GM13977 (cell line): ENCODE measurements at regions not wholly inside any gene's neighbourhood (a gene's known extent, or its start where the extent isn't known, plus 50 kb on each side); places are given as distances from the start of the nearest gene placed in this dataset.

Source experiments
- DNase-seq: peaks from one replicate; pipeline ENCODE4 v3.0.0; 2012; ENCODE audit warnings: low spot score
- CTCF ChIP-seq: IDR thresholded peaks from 2 replicates; pipeline ENCODE4 v1.5.1; 2012; ENCODE audit warnings: mild to moderate bottlenecking, control low read depth; ENCODE audit not compliant: insufficient read depth; ENCODE audit errors: extremely low read depth, missing control alignments
- in situ Hi-C: fragments of 300-500 bp; cut with MboI; formaldehyde crosslinking; loops from one replicate; pipeline ENCODE4 v1.12.0; 2022; ENCODE audit warnings: low sequenced_read_pairs, low pct_unique_long_range_greater_than_20kb, mixed read lengths, inconsistent platforms; ENCODE audit not compliant: unreplicated experiment

DNA sequence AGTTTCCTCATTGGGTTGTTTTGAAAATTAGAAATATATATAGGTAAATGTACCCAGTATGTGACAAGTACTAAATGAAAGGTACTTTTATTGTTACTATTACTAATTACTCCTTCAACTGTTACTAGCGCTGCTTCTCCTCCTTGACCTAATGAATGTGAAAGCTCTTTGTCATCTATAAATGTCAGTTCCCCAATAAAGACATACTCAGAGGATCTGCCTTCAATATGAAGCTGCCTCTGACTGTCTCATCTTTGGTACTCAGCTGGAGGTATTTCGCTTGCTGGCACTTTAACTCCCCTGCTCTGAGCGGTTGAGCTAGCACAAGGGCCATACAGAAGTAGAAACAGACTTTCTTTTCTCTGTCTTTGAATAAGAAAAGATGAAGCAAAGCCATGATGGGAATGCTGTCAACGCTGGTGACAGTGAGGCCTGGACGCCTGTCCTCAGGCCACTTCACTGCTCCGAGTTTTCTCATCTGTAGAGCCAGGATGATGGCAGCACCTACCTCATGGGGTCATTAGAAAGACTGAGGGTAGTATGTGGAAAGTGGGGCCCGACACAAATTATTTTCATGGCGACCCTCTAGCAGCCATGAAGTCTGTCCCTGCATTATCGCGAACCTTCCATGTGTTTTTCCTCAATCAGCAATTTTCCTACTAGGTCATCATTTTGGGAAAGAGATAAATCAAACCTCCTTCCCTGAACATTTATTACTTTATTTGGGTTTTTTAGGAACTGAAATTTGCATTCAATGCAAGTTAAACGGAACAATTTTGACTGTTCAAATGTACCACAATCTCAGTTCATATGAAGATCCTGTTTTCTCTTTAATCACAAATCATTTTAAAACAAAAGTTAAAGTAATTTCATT is 55.9 kb upstream of the SNX9 start:
- TF ChIP-seq CTCF = no peak
- DNase-seq = no peak
- in situ Hi-C loops = no loop called here

DNA sequence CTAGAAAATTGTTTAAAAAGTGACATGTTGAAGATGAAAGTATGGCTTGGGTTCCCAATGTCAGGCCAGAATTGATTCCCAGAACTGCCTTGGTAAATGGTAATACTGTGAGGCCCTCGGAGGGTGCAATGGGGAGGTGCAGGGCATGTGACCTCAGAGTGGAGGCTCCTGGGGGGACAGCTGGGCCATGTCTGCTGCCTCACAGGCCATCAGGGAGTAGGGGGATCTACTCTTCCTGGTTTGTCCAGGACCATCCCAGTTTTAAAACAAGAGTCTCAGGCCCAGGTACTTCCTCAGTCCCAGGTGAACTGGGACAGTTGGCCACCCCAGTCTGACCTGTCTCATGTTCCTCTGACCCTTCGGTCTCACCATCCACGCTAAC is 55.3 kb upstream of the SNX9 start:
- in situ Hi-C loops = no loop called here
- DNase-seq = no peak
- no peak for TF ChIP-seq CTCF

GRCh38 chr6:157768304-157768703 is 54.7 kb upstream of the SNX9 start:
- no peak for DNase-seq
- no peak for TF ChIP-seq CTCF
- in situ Hi-C loops = no loop called here

DNA sequence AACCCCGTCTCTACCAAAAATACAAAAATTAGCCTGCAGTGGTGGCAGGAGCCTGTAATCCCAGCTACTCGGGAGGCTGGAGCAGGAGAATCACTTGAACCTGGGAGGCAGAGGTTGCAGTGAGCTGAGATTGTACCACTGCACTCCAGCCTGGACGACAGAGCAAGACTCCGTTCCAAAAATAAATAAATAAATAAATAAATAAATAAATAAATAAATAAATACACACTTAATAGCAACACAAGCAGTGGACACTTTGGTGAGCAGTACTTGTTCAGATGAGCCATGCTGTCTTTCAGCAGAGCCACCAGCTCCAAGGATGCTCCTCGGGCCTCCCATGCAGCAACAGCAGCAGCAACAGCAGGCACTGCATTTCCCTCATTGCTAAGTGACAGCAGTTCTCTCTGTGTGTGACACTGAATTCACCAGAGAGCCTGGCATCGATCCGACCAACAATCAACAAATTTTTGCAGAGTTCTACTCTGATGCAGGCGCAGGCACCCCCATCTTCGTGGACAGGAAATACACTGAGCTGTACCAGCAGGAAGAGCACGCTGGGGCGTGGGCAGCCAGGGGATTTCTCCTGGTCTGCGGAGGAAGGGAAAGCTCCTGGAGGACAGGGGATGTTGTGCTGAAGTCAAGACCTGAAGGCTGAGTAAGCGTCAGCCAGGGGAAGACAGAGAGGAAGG is 54.0 kb upstream of the SNX9 start:
- in situ Hi-C loops = no loop called here
- TF ChIP-seq CTCF = no peak
- DNase-seq = no peak

DNA sequence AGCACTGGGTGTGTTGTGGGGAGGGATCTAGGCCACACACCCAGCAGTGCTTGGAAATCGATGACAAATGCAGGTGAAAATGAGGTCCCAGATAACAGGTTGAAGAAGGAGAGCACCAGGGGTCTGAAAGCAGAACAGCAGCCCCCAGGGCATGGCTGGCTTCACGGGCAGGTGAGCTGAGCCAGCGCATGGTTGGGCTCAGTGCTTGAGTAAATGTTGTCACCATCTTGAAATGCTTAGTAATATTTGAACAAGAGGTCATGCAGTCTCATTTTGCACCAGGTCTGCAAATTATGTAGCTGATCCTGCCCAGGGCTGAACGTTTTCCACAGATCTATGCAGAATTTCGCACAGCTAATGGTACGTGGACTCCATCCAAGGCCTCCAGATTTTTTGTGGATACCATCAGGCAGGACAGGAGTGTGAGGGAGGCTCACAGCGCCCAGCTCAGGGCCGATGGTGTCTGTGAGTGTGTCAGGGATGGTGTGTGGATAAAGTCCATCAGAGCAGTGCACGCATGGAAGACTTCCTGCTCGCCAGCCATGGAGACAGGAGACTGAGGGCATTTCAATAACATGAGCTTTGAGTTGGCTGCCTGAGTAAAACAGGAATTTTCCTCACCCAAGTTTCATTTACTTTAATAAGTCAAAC is 53.1 kb upstream of the SNX9 start:
- no peak for DNase-seq
- in situ Hi-C loops = no loop called here
- TF ChIP-seq CTCF = no peak

- no peak for TF ChIP-seq CTCF
- in situ Hi-C loops = no loop called here
- no peak for DNase-seq
These were observed 52.1 kb upstream of the SNX9 start for GRCh38 chr6:157770946-157771345.
